ENCODE measurements at regions not wholly inside any gene's neighbourhood (a gene's known extent, or its start where the extent isn't known, plus 50 kb on each side); places are given as distances from the start of the nearest gene placed in this dataset.

DNA sequence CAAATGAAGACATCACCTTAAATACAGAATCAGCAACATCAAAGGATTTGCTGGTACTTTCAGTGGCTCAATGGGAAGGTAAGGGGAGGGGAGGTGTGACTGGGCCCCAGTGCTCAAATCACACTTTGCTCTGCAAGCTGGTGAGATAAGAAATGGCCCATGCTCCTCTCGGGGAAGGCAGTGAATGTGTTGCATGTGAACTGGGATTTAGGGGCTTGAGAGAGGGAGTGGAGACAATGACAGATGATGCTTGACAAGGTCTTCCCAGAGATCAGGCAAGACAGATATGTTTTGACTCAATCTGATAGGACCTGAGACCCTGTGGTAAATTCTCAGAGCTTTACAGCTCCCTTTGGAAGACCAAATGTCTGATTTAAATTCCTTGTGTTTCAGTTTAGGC lies 233.0 kb upstream of the PROK2 start:
- no peak overlapping the region for H3K4me3 Mint-ChIP-seq
- ATAC-seq (no peak), DNase-seq (ENCODE audit: low spot score) (no peak)
- no peaks in the 10 kb centered on the region for H3K9me3 Mint-ChIP-seq
- no peaks in the 10 kb centered on the region for H3K4me1 Mint-ChIP-seq (ENCODE audit: low read depth in 2 of 2)
- peaks cover 9 to 10% of the 10 kb centered on the region in 2 donors for H3K27me3 Mint-ChIP-seq
- H3K36me3 Mint-ChIP-seq = no peaks in the 10 kb centered on the region
- H3K27ac Mint-ChIP-seq = no peak overlapping the region

DNA sequence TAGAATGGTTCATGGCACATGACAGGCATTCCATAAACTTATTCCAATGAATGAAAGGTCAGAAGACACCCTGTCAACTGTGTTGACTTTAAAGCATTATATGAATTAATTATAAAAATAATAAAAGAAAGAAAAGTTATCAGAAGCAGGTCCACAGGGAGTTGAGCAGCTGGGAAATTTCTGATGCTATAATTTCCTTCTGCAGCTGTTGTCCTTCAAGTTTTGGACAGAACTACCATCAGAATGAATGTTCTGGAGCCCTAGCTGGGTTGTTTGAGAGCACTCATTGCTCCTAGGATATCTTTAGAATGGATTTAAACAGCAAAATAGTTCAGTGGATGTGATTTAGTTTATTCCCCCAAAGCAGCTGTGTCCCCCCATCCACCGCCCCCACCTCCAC lies 232.4 kb upstream of the PROK2 start:
- ATAC-seq = no peak
- no peak for DNase-seq (ENCODE audit: low spot score)
- H3K9me3 Mint-ChIP-seq = no peaks in the 10 kb centered on the region
- no peak overlapping the region for H3K27ac Mint-ChIP-seq
- H3K4me3 Mint-ChIP-seq = no peak overlapping the region
- peaks cover 13 to 16% of the 10 kb centered on the region in 2 donors for H3K27me3 Mint-ChIP-seq
- H3K4me1 Mint-ChIP-seq (ENCODE audit: low read depth in 2 of 2) = no peaks in the 10 kb centered on the region
- no peaks in the 10 kb centered on the region for H3K36me3 Mint-ChIP-seq

DNA sequence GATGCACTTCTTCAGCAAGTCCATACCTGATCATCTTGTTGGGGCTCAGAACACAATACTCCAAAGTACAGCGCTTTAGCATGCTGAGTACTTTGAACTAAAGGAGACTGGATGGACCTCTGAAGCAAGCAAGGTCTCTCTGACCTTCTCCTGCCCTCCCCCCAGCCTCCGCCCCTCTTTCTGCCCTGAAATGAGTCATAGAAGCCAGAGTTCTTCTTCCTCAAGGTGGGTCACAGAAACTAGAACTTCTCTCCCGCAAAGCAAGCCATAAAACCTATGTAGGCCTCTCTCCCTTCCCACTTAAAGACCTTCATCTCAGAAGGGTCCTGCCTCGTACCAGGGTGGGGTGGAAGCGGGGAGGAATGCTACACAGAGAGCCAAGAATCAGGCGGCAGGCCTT lies 230.5 kb upstream of the PROK2 start:
- Mint-ChIP-seq H3K4me3 (no peak overlapping the region), H3K9me3 (no peaks in the 10 kb centered on the region), H3K36me3 (no peaks in the 10 kb centered on the region), H3K4me1 (ENCODE audit: low read depth in 2 of 2) (no peaks in the 10 kb centered on the region), H3K27me3 (peaks cover 13 to 30% of the 10 kb centered on the region in 2 donors), H3K27ac (no peak overlapping the region)
- DNase-seq (ENCODE audit: low spot score) = no peak
- ATAC-seq = no peak

- ATAC-seq (no peak), DNase-seq (ENCODE audit: low spot score) (no peak)
- peaks cover 3 to 8% of the 10 kb centered on the region in 2 donors for H3K4me1 Mint-ChIP-seq (ENCODE audit: low read depth in 2 of 2)
- H3K27me3 Mint-ChIP-seq = peaks cover 28 to 39% of the 10 kb centered on the region in 2 donors
- H3K27ac Mint-ChIP-seq = no peak overlapping the region
- H3K4me3 Mint-ChIP-seq = no peak overlapping the region
- H3K36me3 Mint-ChIP-seq = no peaks in the 10 kb centered on the region
- H3K9me3 Mint-ChIP-seq = no peaks in the 10 kb centered on the region
These were observed 228.1 kb upstream of the PROK2 start for GRCh38 chr3:72013084-72013483.

DNA sequence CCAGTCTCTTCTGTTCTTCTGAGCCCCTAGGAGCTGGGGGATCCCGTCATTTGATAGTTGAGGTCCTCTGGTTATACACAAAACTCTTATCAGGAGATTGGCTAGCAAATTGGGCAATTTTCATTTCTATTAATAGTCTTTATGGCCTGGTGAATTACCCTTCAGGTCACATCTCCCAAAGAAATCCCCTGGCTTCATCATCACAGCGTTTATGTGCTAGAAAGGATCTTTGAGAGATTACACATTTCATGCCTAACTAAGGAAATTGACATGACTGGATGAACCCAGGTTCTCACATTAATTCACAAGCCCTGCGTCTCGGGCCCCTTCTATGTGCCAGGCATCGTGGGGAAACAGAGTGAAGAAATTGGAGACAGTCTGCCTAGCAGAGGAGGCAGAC lies 227.4 kb upstream of the PROK2 start:
- no peaks in the 10 kb centered on the region for H3K9me3 Mint-ChIP-seq
- H3K4me1 Mint-ChIP-seq (ENCODE audit: low read depth in 2 of 2) = peaks cover 3 to 8% of the 10 kb centered on the region in 2 donors
- no peak for ATAC-seq
- H3K27ac Mint-ChIP-seq = no peak overlapping the region
- DNase-seq (ENCODE audit: low spot score) = no peak
- no peaks in the 10 kb centered on the region for H3K36me3 Mint-ChIP-seq
- H3K4me3 Mint-ChIP-seq = no peak overlapping the region
- H3K27me3 Mint-ChIP-seq = peaks cover 28 to 39% of the 10 kb centered on the region in 2 donors

DNA sequence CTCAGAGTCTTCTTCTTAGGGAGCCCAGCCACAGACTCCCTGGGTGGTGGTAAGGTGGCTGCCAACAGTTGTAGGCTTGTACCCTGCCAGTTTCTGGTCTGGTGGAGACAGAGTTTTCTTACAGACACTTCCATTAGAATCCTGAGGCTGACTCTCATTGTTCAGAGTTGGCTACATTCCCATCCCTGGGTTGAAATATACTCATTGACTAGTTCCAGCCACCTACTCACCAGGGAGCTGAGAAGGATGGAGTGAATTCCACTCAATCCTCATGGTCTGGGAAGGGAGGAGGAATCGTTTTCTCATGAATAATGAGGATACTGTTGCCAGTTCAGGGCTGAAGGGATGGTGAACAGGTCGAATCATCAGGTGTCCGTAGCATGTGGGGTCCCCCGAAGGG lies 226.5 kb upstream of the PROK2 start:
- no peak overlapping the region for H3K4me3 Mint-ChIP-seq
- H3K27ac Mint-ChIP-seq = no peak overlapping the region
- H3K36me3 Mint-ChIP-seq = no peaks in the 10 kb centered on the region
- peaks cover 3 to 8% of the 10 kb centered on the region in 2 donors for H3K4me1 Mint-ChIP-seq (ENCODE audit: low read depth in 2 of 2)
- no peak for DNase-seq (ENCODE audit: low spot score)
- no peaks in the 10 kb centered on the region for H3K9me3 Mint-ChIP-seq
- no peak for ATAC-seq
- peaks cover 28 to 39% of the 10 kb centered on the region in 2 donors for H3K27me3 Mint-ChIP-seq

DNA sequence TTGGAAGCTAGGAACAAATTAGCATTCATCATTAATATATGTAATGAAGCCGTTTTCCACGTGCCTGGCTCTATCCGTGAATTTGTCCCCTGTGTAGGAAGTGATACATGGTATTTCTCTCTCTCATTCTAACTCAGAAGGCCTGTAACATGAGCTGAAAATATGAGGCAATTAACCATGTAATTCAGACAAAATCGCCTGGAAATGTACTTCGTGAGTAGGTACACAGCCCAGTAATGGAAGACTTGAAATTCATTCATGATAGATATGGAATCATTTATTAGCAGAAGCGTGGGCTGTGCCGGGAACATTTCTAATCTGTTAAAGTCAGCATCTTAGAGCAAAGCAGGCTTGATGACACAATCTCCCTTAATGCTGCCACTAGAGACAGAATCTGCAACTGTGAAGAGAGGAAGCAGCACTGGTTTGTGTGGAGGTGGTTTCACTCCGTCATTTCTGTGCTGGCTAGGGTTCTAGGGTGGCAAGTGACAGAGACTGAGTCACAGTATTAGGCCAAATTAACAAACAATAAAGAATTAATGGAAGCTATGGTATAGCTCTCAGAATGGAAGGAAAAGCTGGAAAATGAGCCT lies 225.0 kb upstream of the PROK2 start:
- DNase-seq (ENCODE audit: low spot score) (no peak), ATAC-seq (peak in 1 of 2 donors; percentile 58)
- Mint-ChIP-seq H3K27me3 (peaks cover 23 to 39% of the 10 kb centered on the region in 2 donors), H3K4me3 (peak overlapping the region; percentile 22), H3K4me1 (ENCODE audit: low read depth in 2 of 2) (peaks cover 3 to 8% of the 10 kb centered on the region in 2 donors), H3K9me3 (no peaks in the 10 kb centered on the region), H3K27ac (no peak overlapping the region), H3K36me3 (no peaks in the 10 kb centered on the region)

GRCh38 chr3:72008226-72008996 lies 223.5 kb upstream of the PROK2 start:
- H3K4me3 Mint-ChIP-seq = no peak overlapping the region
- ATAC-seq = no peak
- no peak overlapping the region for H3K27ac Mint-ChIP-seq
- H3K9me3 Mint-ChIP-seq = no peaks in the 10 kb centered on the region
- no peaks in the 10 kb centered on the region for H3K36me3 Mint-ChIP-seq
- no peak for DNase-seq (ENCODE audit: low spot score)
- H3K4me1 Mint-ChIP-seq (ENCODE audit: low read depth in 2 of 2) = peaks cover 3 to 8% of the 10 kb centered on the region in 2 donors
- H3K27me3 Mint-ChIP-seq = peaks cover 23 to 33% of the 10 kb centered on the region in 2 donors

- DNase-seq (ENCODE audit: low spot score) = no peak
- no peaks in the 10 kb centered on the region for H3K9me3 Mint-ChIP-seq
- no peaks in the 10 kb centered on the region for H3K36me3 Mint-ChIP-seq
- no peak overlapping the region for H3K4me3 Mint-ChIP-seq
- peaks cover 22 to 27% of the 10 kb centered on the region in 2 donors for H3K27me3 Mint-ChIP-seq
- H3K27ac Mint-ChIP-seq = no peak overlapping the region
- peaks cover 3 to 8% of the 10 kb centered on the region in 2 donors for H3K4me1 Mint-ChIP-seq (ENCODE audit: low read depth in 2 of 2)
- no peak for ATAC-seq
These were observed 221.9 kb upstream of the PROK2 start for GRCh38 chr3:72006631-72007556.

GRCh38 chr3:72004749-72005292 lies 219.9 kb upstream of the PROK2 start:
- no peaks in the 10 kb centered on the region for H3K9me3 Mint-ChIP-seq
- no peaks in the 10 kb centered on the region for H3K36me3 Mint-ChIP-seq
- ATAC-seq = no peak
- H3K27ac Mint-ChIP-seq = no peak overlapping the region
- H3K27me3 Mint-ChIP-seq = peaks cover 13 to 16% of the 10 kb centered on the region in 2 donors
- no peak for DNase-seq (ENCODE audit: low spot score)
- H3K4me3 Mint-ChIP-seq = no peak overlapping the region
- H3K4me1 Mint-ChIP-seq (ENCODE audit: low read depth in 2 of 2) = peaks cover 0 to 4% of the 10 kb centered on the region in 2 donors

- H3K4me1 Mint-ChIP-seq (ENCODE audit: low read depth in 2 of 2) = no peaks in the 10 kb centered on the region
- DNase-seq (ENCODE audit: low spot score) (no peak), ATAC-seq (no peak)
- no peak overlapping the region for H3K27ac Mint-ChIP-seq
- H3K27me3 Mint-ChIP-seq = peaks cover 5 to 9% of the 10 kb centered on the region in 2 donors
- no peaks in the 10 kb centered on the region for H3K36me3 Mint-ChIP-seq
- H3K4me3 Mint-ChIP-seq = no peak overlapping the region
- no peaks in the 10 kb centered on the region for H3K9me3 Mint-ChIP-seq
These were observed 219.0 kb upstream of the PROK2 start for GRCh38 chr3:72003936-72004335.

DNA sequence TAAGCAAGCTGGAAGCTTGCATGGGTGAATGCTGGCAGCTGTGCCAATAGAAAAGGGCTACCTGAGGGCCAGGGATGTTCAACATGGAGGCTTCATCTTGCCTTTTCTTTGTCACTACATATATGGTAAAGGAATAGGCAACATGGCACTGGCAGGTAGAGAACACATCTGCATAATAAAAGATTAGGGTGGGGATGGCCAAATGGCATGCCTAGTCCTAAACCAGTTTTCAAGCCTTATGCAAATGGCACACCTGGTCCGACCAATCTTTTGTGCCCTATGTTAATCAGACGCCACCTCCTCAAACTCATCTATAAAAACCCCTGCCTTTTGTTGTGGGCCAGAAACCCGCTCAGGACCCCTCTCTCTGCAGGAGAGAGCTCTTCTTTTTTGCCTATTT lies 216.8 kb upstream of the PROK2 start:
- ATAC-seq (no peak), DNase-seq (ENCODE audit: low spot score) (no peak)
- Mint-ChIP-seq H3K4me1 (ENCODE audit: low read depth in 2 of 2) (peaks cover 0 to 5% of the 10 kb centered on the region in 2 donors), H3K4me3 (no peak overlapping the region), H3K27ac (no peak overlapping the region), H3K9me3 (no peaks in the 10 kb centered on the region), H3K27me3 (peaks cover 11 to 14% of the 10 kb centered on the region in 2 donors), H3K36me3 (no peaks in the 10 kb centered on the region)

DNA sequence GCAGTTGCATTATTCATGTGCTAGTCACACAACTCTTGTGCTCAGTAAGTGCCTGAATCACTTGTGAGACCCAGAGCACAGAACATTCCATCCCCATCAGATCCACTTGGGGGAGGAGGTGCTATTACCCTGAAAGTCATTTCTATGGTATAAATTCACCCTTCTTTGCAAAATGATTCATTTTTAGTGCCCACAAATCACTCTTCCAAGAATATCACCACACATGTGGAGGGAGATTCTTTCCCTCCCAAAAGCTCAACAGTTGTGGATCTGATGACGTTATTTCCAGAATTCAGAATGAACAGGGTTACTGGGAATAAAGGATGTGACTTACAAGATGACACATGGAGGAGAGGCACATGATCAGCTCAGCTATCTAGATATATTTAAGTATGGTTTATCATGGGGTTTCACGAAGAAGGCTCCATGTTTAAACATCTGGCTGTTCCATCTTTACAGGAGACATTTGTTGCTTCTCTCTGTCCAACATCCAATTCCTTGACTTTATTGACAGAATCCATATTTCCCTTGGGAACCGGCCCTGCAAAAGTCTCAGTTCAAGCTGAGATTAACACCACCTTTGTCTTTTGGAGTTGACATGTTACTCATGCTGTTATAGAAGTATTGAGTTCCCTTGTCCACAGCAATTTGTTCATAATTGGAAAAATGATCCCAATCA lies 214.2 kb upstream of the PROK2 start:
- Mint-ChIP-seq H3K4me1 (ENCODE audit: low read depth in 2 of 2) (peaks cover 0 to 5% of the 10 kb centered on the region in 2 donors), H3K9me3 (no peaks in the 10 kb centered on the region), H3K27ac (peak overlapping the region in 1 of 2 donors; percentile 58), H3K27me3 (peaks cover 14 to 17% of the 10 kb centered on the region in 2 donors), H3K36me3 (no peaks in the 10 kb centered on the region), H3K4me3 (peak overlapping the region; percentile 13)
- ATAC-seq (peak in 1 of 2 donors; percentile 82), DNase-seq (ENCODE audit: low spot score) (no peak)
